HG03378 (cell line): ENCODE measurements at regions not wholly inside any gene's neighbourhood (a gene's known extent, or its start where the extent isn't known, plus 50 kb on each side); places are given as distances from the start of the nearest gene placed in this dataset.

Experiments
- ATAC-seq: cut with Tn5 transposase; IDR thresholded peaks from one replicate; pipeline ENCODE4 v1.9.1; 2021; ENCODE audit warnings: mild to moderate bottlenecking, moderate library complexity; ENCODE audit not compliant: unreplicated experiment

GRCh38 chr15:98381446-98381845, 266.9 kb upstream of the IGF1R start:
- no peak for ATAC-seq

- no peak for ATAC-seq
Measured at GRCh38 chr15:98382139-98382538, 266.2 kb upstream of the IGF1R start.

- ATAC-seq = no peak
Measured at GRCh38 chr15:98383571-98383970, 264.8 kb upstream of the IGF1R start.

DNA sequence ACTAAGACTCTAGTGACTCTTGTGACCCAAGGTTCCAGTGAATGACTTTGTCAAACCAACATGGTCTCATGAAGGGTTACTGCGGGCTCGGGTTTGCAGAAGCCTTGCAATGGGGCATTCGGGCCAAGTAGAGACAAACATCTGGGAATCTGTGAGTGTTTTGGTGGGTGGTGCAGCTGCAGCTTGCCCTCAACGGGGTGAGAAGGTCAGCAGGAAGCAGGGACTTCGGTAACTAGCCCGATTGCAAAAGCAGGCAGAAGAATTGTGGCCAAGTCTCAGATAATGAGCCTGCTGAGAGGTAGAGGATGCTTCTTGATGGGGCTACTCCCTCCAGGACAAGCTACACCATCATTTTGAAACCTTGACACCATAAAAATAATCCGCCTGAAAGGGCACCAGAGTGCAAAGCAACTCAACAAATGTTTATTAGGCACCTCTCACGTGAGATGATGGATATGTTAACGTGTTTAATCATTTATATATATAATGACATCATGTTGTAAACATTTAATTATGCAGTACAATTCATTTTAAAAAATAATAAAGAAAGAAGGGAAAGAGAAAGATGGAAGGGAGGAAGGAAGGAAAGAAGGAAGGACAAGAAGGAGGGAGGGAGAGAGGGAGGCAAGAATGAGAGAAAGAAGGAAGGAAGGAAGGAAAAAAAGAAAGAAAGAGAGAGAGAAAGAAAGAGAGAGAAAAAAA, 263.9 kb upstream of the IGF1R start:
- ATAC-seq = no peak

GRCh38 chr15:98385752-98386381, 262.5 kb upstream of the IGF1R start:
- no peak for ATAC-seq

DNA sequence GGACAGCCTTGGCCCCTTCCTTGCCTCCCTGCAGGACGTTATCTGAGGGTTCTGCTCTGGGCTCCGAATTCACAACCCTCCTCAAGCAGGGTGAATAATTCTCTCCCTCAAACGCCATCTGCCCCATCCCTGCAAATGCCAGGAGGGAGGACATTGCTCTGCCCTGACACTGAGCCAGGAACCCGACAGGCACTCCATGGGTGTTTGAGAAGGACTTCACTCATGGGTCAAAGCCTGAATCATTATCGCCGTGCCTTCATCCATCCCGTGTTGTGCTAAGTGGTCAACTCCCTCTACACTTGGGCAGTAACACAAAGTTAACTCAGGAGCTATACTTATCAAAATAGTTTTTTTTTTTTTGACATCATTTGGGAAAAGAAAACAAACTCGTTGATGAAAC, 261.8 kb upstream of the IGF1R start:
- ATAC-seq = no peak

DNA sequence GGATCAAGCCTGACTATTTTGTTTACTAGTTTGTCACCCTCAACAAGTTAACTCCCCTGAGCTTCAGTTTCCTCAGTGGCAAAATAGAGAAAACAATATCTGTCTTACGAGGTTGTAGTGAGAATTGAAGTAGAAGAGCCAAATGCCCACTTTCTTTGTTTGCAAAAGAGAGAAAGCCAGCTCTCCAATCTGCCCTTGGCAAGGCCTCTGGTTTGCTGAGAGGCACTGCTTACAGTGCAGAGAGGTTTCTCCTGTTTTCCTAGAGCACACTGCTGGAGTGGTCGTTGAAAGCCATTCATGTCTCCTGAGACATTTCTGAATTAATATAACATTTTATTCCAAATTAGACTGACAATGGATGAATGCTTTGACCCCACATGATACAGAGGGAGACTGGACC, 260.5 kb upstream of the IGF1R start:
- no peak for ATAC-seq

DNA sequence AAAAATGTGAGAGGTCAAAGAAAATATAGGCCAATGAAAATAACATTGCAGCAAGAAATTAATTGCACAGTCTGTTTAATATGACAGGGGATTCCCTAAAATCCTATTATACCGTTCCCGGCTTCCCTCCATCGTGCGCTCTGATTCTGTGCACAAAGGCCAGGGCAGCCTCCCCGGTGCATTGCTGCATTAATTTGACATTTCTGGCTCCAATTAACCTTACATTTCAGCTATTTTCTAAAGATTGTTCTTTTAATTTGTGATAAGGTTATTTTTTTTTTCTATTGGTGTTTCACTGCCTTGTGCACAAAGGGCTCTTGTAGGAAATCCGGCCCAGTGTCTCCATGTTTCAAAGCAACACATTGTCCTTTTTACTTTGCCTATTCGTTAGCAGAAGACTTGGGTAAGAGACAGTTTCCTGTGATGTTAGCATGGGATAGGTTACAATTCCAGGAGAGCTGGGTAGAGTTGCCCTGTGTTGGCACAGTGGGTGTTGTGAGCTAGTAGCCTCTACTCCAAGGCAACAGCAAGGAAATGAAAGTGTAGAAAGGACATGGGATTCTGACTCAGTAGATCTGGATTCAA, 257.3 kb upstream of the IGF1R start:
- ATAC-seq = no peak

GRCh38 chr15:98391568-98391967, 256.8 kb upstream of the IGF1R start:
- no peak for ATAC-seq

DNA sequence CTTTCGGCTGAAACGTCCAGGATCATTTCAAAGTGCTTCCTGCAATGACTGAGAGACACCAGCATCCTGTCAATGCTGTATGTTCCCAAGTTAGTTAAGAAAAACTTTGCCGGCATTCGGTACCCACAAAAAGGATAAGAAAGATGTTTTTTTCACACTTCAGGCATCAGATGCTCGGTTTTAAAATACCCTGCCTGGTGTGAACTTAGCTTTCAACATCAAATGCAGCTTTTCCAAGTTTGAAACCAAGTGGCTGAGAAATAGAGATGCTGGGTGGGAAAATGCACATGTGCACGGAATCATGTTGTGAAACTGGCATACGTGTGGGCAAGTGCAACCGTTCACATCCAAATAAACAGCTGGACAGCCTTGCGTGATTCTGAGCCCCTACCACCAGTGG, 254.9 kb upstream of the IGF1R start:
- no peak for ATAC-seq

GRCh38 chr15:98394546-98394945, 253.8 kb upstream of the IGF1R start:
- no peak for ATAC-seq

- no peak for ATAC-seq
Measured at GRCh38 chr15:98395974-98396610, 252.2 kb upstream of the IGF1R start.

GRCh38 chr15:98397419-98397818, 250.9 kb upstream of the IGF1R start:
- no peak for ATAC-seq

DNA sequence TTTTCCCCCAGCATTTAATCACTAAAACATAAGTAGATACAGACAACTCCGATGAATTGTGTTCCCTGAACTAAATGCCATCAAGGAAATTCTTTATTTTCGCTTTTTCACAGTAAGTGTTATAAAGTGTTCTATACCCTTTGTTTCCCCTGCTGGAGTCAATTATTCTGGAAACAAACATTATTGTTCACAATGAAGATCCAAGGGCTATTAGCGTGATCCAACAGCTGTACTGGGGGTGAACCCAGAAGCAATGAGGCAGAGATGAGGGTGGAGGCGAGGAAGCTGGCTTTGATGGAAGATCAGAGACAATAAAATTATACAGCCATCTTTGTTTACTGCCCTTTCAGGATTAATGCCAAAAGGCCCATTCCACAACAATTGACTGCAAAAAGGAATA, 250.3 kb upstream of the IGF1R start:
- no peak for ATAC-seq

DNA sequence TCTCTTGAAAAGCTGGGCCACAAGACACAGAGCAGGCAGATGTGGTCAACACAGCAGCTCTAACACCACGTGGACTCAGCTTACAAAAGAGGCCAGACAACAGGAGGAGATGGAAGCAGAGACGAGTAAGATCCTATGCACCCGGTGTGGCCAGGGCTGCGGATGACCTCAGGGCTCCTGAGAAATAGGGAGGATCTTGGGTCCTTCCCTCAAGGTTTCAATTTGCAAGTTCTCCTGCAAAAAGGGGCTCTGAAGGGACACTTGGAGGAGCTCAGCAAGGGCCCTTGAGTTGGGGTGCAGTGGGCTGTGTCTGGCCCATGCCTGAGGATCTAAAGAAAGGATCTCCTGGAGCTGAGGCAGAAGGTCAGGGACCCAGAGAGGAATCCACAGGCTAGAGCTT, 249.5 kb upstream of the IGF1R start:
- no peak for ATAC-seq

DNA sequence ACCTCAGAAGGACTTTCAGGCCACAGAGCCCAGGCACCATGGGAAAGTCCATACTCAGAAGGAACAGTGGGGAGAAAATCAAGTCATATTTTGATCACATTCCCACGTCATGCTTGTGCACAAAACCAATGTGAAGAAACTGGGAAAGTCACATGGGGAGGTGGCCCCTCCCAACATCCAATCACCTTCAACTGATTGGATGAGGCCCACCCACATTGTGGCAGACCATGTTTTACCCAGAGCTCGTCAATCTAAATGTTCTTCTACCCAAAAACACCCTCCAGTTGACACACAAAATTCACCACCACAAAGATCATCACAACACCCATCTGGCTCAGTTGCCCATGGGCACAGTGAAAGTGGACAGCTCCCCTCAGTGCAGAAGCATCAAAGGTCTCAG, 248.2 kb upstream of the IGF1R start:
- no peak for ATAC-seq

DNA sequence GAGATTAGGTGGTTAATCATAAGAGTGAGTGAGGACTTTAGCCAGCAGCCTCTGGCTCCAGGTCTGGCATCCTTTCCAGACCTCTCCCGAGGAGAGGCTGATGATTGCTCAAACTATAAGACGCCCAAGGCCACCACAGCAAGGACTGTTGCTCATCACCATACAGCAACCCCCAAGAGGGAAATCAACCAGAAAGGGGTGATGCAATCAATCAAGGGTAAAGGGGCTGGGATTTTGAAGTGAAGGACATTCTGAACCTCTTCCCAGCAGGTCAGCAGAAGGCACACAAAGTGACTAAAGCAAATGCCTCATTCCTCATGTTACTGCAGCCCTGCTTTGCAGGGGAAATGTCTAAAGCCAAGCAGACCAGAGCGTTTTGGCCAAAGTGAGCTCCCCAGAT, 247.3 kb upstream of the IGF1R start:
- no peak for ATAC-seq

DNA sequence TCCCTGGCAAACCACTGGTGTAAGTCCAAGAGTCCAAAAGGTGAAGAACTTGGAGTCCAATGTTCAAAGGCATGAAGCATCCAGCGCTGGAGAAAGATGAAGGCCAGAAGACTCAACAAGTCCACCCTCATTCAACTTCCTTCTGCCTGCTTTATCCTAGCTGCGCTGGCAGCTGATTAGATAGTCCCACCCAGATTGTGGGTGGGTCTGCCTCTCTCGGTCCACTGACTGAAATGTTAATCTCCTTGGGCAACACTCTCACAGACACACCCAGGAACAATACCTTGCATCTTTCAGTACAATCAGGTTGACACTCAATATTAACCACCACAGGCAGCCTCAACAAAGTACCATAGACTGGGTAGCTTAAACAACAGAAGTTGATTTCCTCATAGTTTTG, 245.9 kb upstream of the IGF1R start:
- no peak for ATAC-seq

DNA sequence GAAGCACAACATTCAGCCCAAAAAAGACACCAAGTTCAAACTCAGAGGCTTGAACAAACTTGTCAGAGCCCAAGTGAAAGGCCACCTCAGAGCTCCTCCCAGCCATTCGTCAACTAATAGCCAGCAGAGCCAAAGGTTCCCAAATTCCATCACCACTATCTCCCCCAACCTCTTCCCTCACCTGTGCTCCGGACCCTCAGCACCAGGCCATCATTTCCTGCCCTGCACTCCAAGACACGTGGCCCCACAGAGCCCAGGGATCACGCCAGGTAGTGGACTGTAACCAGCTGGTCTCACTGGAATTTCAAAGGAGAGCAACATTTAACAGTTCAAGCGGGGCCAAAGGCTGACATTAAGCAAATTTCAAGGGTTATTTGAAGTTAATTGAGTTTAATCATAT, 245.2 kb upstream of the IGF1R start:
- no peak for ATAC-seq

DNA sequence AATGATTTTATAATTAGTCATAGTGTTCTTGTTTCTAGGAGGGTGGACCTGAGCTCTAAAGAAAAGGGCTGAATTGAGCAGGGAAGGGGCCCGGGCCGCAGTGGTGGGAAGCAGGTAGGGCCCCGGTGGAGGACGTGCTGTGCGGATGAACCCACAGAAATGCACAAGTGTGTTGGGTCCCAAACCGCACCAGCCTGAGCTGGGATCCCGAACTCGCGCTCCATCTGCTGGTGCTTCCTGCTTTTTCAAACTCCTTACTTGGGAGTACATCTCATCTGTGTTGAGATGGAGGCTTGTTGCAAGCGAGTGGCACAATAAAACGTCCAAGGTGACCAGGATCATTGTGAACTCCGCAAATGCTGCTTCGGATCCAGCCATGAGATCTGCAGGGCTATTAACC, 244.8 kb upstream of the IGF1R start:
- no peak for ATAC-seq

- ATAC-seq = no peak
Measured at GRCh38 chr15:98405013-98405412, 243.3 kb upstream of the IGF1R start.

DNA sequence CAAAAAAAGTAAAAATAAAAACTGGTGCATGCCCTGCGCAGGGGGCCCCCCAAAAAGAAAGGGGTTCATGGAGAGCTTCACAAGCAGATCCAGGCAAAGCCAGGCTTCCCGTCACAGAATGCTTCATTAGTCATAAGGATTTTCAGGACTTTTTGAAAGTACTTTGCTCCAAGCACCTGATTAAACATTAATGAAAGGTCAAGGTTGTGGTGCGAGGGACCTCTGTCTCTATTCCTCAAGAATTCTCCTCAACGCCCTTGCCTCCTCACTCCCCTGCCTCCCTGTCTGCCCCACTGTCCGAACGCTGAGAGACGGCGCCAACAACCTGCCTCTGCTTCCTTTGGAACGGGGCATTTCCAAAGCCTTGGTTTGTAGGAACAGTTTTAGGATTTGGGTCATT, 240.1 kb upstream of the IGF1R start:
- ATAC-seq = no peak
